Endothelial cell (in vitro differentiated cells): ENCODE measurements at regions not wholly inside any gene's neighbourhood (a gene's known extent, or its start where the extent isn't known, plus 50 kb on each side); places are given as distances from the start of the nearest gene placed in this dataset.

ENCODE experiments used
- DNase-seq: peaks from one replicate; pipeline ENCODE4 v3.0.0; 2021; ENCODE audit warnings: low spot score
- H3K27ac Mint-ChIP-seq: one replicate; pipeline ENCODE4 v1.8.0; 2021; ENCODE audit warnings: mixed read lengths, inconsistent platforms; ENCODE audit not compliant: unreplicated experiment
- H3K27me3 Mint-ChIP-seq: one replicate; pipeline ENCODE4 v1.8.0; 2021; ENCODE audit warnings: mild to moderate bottlenecking, moderate library complexity, mixed read lengths, inconsistent platforms; ENCODE audit not compliant: unreplicated experiment
- H3K36me3 Mint-ChIP-seq: one replicate; pipeline ENCODE4 v1.8.0; 2021; ENCODE audit warnings: mild to moderate bottlenecking, low read depth, mixed read lengths, inconsistent platforms; ENCODE audit not compliant: unreplicated experiment
- H3K4me1 Mint-ChIP-seq: one replicate; pipeline ENCODE4 v1.8.0; 2021; ENCODE audit warnings: mild to moderate bottlenecking, mixed read lengths, inconsistent platforms; ENCODE audit not compliant: unreplicated experiment
- H3K4me3 Mint-ChIP-seq: one replicate; pipeline ENCODE4 v1.8.0; 2021; ENCODE audit warnings: mild to moderate bottlenecking, mixed read lengths, inconsistent platforms; ENCODE audit not compliant: unreplicated experiment
- H3K9me3 Mint-ChIP-seq: one replicate; pipeline ENCODE4 v1.8.0; 2021; ENCODE audit warnings: mixed read lengths, inconsistent platforms; ENCODE audit not compliant: unreplicated experiment
- CTCF ChIP-seq: fragments of 200-600 bp; sonication (generic); IDR thresholded peaks from one replicate; pipeline ENCODE4 v1.5.0; 2021; ENCODE audit warnings: antibody characterized with exemption; ENCODE audit not compliant: unreplicated experiment

GRCh38 chr3:177837951-177838655, 640.8 kb upstream of the TBL1XR1 start:
- Mint-ChIP-seq H3K4me1 (no peaks in the 10 kb centered on the region), H3K27ac (no peak overlapping the region), H3K4me3 (no peak overlapping the region)

GRCh38 chr3:177838766-177839350, 641.6 kb upstream of the TBL1XR1 start:
- no peaks in the 10 kb centered on the region for H3K4me1 Mint-ChIP-seq
- no peak for TF ChIP-seq CTCF
- H3K36me3 Mint-ChIP-seq = no peaks in the 10 kb centered on the region
- H3K27me3 Mint-ChIP-seq = no peaks in the 10 kb centered on the region
- no peaks in the 10 kb centered on the region for H3K9me3 Mint-ChIP-seq
- no peak overlapping the region for H3K27ac Mint-ChIP-seq
- no peak for DNase-seq
- H3K4me3 Mint-ChIP-seq = no peak overlapping the region

More at GRCh38 chr3:177837951-177838655, 640.8 kb upstream of the TBL1XR1 start:
- no peak for DNase-seq
- Mint-ChIP-seq H3K36me3 (no peaks in the 10 kb centered on the region), H3K9me3 (no peaks in the 10 kb centered on the region), H3K27me3 (no peaks in the 10 kb centered on the region)
- no peak for TF ChIP-seq CTCF

DNA sequence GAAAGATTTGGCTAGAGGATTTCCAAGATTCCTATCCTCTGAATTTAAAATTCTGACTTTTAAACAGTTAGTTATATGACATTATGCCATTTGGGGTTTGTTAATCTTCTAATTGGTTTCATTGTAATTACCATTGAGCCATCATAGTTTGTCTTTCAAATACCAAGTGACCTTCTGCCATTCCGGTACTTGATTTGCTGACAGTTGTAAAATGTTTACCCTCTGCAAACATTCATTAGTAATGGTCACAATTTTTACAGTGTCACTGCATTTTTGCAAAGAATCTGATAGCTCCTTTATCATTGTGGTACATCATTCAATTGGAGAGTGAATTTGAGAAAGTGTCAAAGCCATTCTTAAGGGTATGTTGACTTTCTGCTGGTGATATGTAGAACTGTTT, 645.0 kb upstream of the TBL1XR1 start:
- H3K4me3 Mint-ChIP-seq = no peak overlapping the region
- H3K9me3 Mint-ChIP-seq = no peaks in the 10 kb centered on the region
- no peaks in the 10 kb centered on the region for H3K36me3 Mint-ChIP-seq
- DNase-seq = no peak
- H3K27me3 Mint-ChIP-seq = no peaks in the 10 kb centered on the region
- H3K4me1 Mint-ChIP-seq = no peaks in the 10 kb centered on the region
- no peak for TF ChIP-seq CTCF
- no peak overlapping the region for H3K27ac Mint-ChIP-seq

- Mint-ChIP-seq H3K4me3 (no peak overlapping the region), H3K9me3 (no peaks in the 10 kb centered on the region), H3K27ac (no peak overlapping the region), H3K4me1 (no peaks in the 10 kb centered on the region), H3K36me3 (no peaks in the 10 kb centered on the region), H3K27me3 (no peaks in the 10 kb centered on the region)
- TF ChIP-seq CTCF = no peak
- no peak for DNase-seq
Measured at GRCh38 chr3:177842743-177843734, 645.8 kb upstream of the TBL1XR1 start.
